Sigmoid colon (tissue), 6 donors: ENCODE measurements at regions not wholly inside any gene's neighbourhood (a gene's known extent, or its start where the extent isn't known, plus 50 kb on each side); places are given as distances from the start of the nearest gene placed in this dataset.

Experiments used
- DNase-seq: peaks from one replicate; pipeline ENCODE4 v3.0.0-alpha.2; 2019
- H3K27ac ChIP-seq, 4 donors: fragments of 200-600 bp; sonication (generic); one replicate each; pipeline ENCODE4 v1.5.1; 2016 to 2019; ENCODE audit warnings: mild to moderate bottlenecking in 1 of 4
- H3K27me3 ChIP-seq, 3 donors: fragments of 200-600 bp; sonication (generic); one replicate each; pipeline ENCODE4 v1.5.1; 2019; ENCODE audit warnings: mild to moderate bottlenecking in 1 of 3
- H3K36me3 ChIP-seq, 4 donors: fragments of 200-600 bp; sonication (generic); one replicate each; pipeline ENCODE4 v1.5.1; 2016 to 2019
- H3K4me1 ChIP-seq, 4 donors: fragments of 200-600 bp; sonication (generic); one replicate each; pipeline ENCODE4 v1.5.1; 2017 to 2019
- H3K4me3 ChIP-seq, 4 donors: fragments of 200-600 bp; sonication (generic); one replicate each; pipeline ENCODE4 v1.5.1; 2017 to 2019; ENCODE audit warnings: mild to moderate bottlenecking in 2 of 4, moderate library complexity in 1 of 4
- H3K9me3 ChIP-seq, 4 donors: fragments of 200-600 bp in 3 of 4; sonication (generic) in 3 of 4; one replicate each; pipeline versions ENCODE4 v1.5.1 to v1.6.1; 2013 to 2019
- CTCF ChIP-seq, 4 experiments: fragments of 450-650 bp in 3 of 4; fragments of 200-600 bp in 1 of 4; IDR thresholded peaks; one replicate each; pipeline ENCODE4 v1.5.1; 2016 to 2019; ENCODE audit warnings: antibody characterized with exemption in 4 of 4, mild to moderate bottlenecking in 3 of 4, moderate library complexity in 2 of 4
- EP300 ChIP-seq, 4 donors: sonication (generic); formaldehyde crosslinking; IDR thresholded peaks; one replicate each; pipeline ENCODE4 v1.6.1; 2017; ENCODE audit warnings: antibody characterized with exemption in 4 of 4
- POLR2A ChIP-seq, 2 donors: fragments of 450-650 bp; IDR thresholded peaks; one replicate each; pipeline ENCODE4 v1.6.1; 2016; ENCODE audit warnings: antibody characterized with exemption in 2 of 2, mild to moderate bottlenecking in 2 of 2, moderate library complexity in 2 of 2
- POLR2AphosphoS5 ChIP-seq, 4 donors: sonication (generic); formaldehyde crosslinking; IDR thresholded peaks; one replicate each; pipeline ENCODE4 v1.6.1; 2017; ENCODE audit warnings: antibody characterized with exemption in 4 of 4
- whole genome bisulfite sequencing, 2 donors: extraction: QIAGEN DNeasy Blood & Tissue Kit; methylation state at CpG; one replicate each; pipeline ENCODE4 v1.1.7; 2013; 5-methylcytosine and 5-hydroxymethylcytosine counted together
- intact Hi-C: fragments of 100-400 bp; cut with DNase I; formaldehyde crosslinking; loops from one replicate; pipeline ENCODE4 v1.15.1; 2023
- donor health status: healthy with polysubstance abuse.
- donor health status: healthy.

DNA sequence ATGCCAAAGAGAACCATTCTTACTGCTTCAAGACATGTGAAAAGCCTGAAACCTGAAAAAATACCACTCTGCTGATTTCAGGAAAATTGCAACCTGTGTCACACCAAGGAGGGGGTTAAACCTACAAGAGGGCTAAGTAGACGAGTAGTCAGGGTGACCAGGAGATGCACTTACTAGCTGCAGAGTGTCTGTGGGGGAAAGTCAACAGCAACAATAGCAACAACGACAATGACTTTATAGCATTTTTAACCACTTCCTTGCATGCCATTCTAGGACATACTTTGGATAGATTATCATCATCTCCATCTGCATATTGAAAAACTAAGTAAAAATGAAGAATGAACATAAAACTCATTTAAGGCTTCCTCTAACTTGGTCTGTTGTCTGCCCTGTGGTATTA lies 902.7 kb downstream of the BCL11B start:
- no peaks in the 10 kb centered on the region for H3K9me3 ChIP-seq
- WGBS, 2 donors: 27 to 53% methylated on average over 2 of the region's 2 CpGs
- intact Hi-C loops: no loop called here
- TF ChIP-seq EP300 (IDR thresholded peaks at IDR 0.05): no peak
- no peak for TF ChIP-seq POLR2AphosphoS5 (IDR thresholded peaks at IDR 0.05)
- TF ChIP-seq POLR2A (IDR thresholded peaks at IDR 0.05): no peak
- TF ChIP-seq CTCF (IDR thresholded peaks at IDR 0.05): no peak
- H3K36me3 ChIP-seq: no peaks in the 10 kb centered on the region
- no peaks in the 10 kb centered on the region for H3K27me3 ChIP-seq
- no peak overlapping the region for H3K4me3 ChIP-seq
- DNase-seq: no peak
- H3K27ac ChIP-seq: no peak overlapping the region
- no peaks in the 10 kb centered on the region for H3K4me1 ChIP-seq

DNA sequence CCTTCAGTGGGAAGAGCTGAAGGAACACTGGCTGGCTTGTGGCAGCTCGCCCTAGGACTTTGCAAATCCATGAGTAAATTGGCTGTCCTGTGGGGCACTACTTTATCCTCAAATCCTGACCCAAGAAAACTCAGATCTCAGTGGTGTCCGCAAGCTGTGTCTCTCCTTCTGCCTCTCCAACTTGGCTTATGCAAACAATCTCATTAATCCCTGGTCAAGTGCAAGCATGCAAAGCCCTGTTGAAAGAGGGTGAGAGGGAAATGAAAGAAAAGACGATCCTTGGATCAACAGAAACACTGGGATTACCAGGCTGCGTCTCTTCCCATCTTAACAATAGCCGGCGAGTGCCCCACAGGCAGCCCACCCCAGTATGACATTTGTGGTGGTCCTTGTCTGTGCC lies 901.6 kb downstream of the BCL11B start:
- no peaks in the 10 kb centered on the region for H3K4me1 ChIP-seq
- no peak for TF ChIP-seq CTCF (IDR thresholded peaks at IDR 0.05)
- no peak for TF ChIP-seq EP300 (IDR thresholded peaks at IDR 0.05)
- no peak for TF ChIP-seq POLR2AphosphoS5 (IDR thresholded peaks at IDR 0.05)
- TF ChIP-seq POLR2A (IDR thresholded peaks at IDR 0.05): no peak
- DNase-seq: no peak
- intact Hi-C loops: no loop called here
- H3K9me3 ChIP-seq: no peaks in the 10 kb centered on the region
- H3K4me3 ChIP-seq: no peak overlapping the region
- H3K27me3 ChIP-seq: no peaks in the 10 kb centered on the region
- H3K27ac ChIP-seq: no peak overlapping the region
- WGBS, 2 donors: 55 to 67% methylated on average over 6 of the region's 6 CpGs
- H3K36me3 ChIP-seq: no peaks in the 10 kb centered on the region

GRCh38 chr14:98371141-98371540 lies 900.9 kb downstream of the BCL11B start:
- intact Hi-C loops: no loop called here
- TF ChIP-seq POLR2AphosphoS5 (IDR thresholded peaks at IDR 0.05): no peak
- Histone ChIP-seq H3K4me1 (no peaks in the 10 kb centered on the region), H3K36me3 (no peaks in the 10 kb centered on the region), H3K27ac (no peak overlapping the region), H3K27me3 (no peaks in the 10 kb centered on the region), H3K4me3 (no peak overlapping the region), H3K9me3 (no peaks in the 10 kb centered on the region)
- 74 to 83% methylated on average over 4 of the region's 4 CpGs for WGBS, 2 donors
- DNase-seq: no peak

DNA sequence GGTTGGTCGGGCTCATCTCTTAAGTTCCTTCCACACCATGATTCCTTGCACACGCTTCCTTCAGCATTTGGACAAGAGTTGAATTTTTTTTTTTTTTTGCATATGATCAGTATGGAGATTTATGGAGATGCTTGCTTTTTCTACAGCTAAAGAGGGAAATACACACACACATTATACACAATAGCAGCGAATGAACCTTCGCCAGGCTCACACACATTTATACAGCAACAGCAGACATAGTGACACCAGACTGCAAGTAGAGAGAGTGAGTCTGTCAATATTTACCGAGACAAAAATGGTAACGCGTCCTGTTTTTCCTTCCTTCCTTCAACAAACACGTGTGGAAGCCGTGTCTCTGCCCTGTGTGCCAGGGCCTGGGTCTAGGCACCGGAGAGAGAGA lies 897.9 kb downstream of the BCL11B start:
- Histone ChIP-seq H3K27ac (no peak overlapping the region), H3K4me3 (no peak overlapping the region), H3K4me1 (no peaks in the 10 kb centered on the region), H3K27me3 (no peaks in the 10 kb centered on the region), H3K36me3 (no peaks in the 10 kb centered on the region), H3K9me3 (no peaks in the 10 kb centered on the region)
- no peak for TF ChIP-seq CTCF (IDR thresholded peaks at IDR 0.05)
- no peak for TF ChIP-seq POLR2AphosphoS5 (IDR thresholded peaks at IDR 0.05)
- no peak for TF ChIP-seq POLR2A (IDR thresholded peaks at IDR 0.05)
- no peak for DNase-seq
- 45 to 62% methylated on average over 10 of the region's 10 CpGs for WGBS, 2 donors
- intact Hi-C loops: no loop called here

- Histone ChIP-seq H3K4me3 (no peak overlapping the region), H3K9me3 (no peaks in the 10 kb centered on the region), H3K27ac (no peak overlapping the region), H3K4me1 (no peaks in the 10 kb centered on the region), H3K27me3 (no peaks in the 10 kb centered on the region), H3K36me3 (no peaks in the 10 kb centered on the region)
- DNase-seq: no peak
- WGBS, 2 donors: 93 to 95% methylated on average over 5 of the region's 5 CpGs
- no peak for TF ChIP-seq POLR2A (IDR thresholded peaks at IDR 0.05)
- TF ChIP-seq POLR2AphosphoS5 (IDR thresholded peaks at IDR 0.05): no peak
- TF ChIP-seq CTCF (IDR thresholded peaks at IDR 0.05): no peak
- TF ChIP-seq EP300 (IDR thresholded peaks at IDR 0.05): no peak
- intact Hi-C loops: no loop called here
Observed at GRCh38 chr14:98375566-98375965, 896.4 kb downstream of the BCL11B start.
